Astrocyte (in vitro differentiated cells and primary cell): ENCODE measurements at regions not wholly inside any gene's neighbourhood (a gene's known extent, or its start where the extent isn't known, plus 50 kb on each side); places are given as distances from the start of the nearest gene placed in this dataset.

Experiments
- CTCF ChIP-seq: IDR thresholded peaks from 2 replicates; pipeline ENCODE4 v1.5.1; 2011; ENCODE audit warnings: low read depth, mild to moderate bottlenecking, inconsistent platforms, low read length, moderate library complexity; ENCODE audit not compliant: insufficient read depth
- EZH2 ChIP-seq: IDR thresholded peaks from 2 replicates; pipeline ENCODE4 v1.6.1; 2012; ENCODE audit warnings: mild to moderate bottlenecking, low read length, inconsistent platforms; ENCODE audit not compliant: insufficient read depth

- TF ChIP-seq CTCF (no peak), EZH2 (no peak)
These were observed 617.2 kb downstream of the MED13L start for GRCh38 chr12:115660211-115660805.
